ENCODE measurements at regions not wholly inside any gene's neighbourhood (a gene's known extent, or its start where the extent isn't known, plus 50 kb on each side); places are given as distances from the start of the nearest gene placed in this dataset.
"Not testable (repeated sequence)": the region's sequence is repeated elsewhere in the genome, so short reads cannot be mapped to it uniquely, and the experiment has no call there.

DNA sequence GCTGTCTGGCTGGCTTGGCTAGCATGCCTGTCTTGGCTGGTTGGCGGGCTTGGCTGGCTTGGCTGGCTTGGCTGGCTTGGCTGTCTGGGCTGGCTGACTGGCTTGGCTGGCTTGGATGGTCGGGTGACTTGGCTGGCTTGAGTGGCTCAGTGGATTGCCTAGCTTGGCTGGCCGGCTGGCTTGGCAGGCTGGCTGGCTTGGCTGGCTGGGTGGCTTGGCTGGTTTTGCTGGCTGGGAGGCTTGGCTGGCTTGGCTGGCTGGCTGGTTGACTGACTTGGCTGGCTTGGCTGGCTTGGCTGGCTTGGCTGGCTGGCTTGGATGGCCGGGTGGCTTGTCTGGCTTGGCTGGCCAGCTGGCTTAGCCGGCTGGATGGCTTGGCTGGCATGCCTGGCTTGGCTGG, 2828.4 kb downstream of the RPIA start:
- DNase-seq (ENCODE audit: low spot score); intact Hi-C loops (cut with DNase I): not testable (repeated sequence)

DNA sequence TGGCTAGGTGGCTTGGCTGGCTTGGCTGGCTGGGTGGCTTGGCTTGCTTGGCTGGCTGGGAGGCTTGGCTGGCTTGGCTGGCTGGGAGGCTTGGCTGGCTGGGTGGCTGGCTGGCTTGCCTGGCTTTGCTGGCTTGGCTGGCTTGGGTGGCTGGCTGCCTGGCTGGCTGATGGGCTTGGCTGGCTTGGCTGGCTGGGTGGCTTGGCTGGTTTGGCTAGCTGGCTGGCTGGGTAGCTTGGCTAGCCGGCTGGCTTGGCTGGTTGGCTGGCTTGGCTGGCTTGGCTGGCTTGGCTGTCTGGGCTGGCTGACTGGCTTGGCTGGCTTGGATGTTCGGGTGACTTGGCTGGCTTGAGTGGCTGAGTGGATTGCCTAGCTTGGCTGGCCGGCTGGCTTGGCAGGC, 2829.1 kb downstream of the RPIA start:
- DNase-seq (ENCODE audit: low spot score): peak; percentile 46
- intact Hi-C loops (cut with DNase I): not testable (repeated sequence)

DNA sequence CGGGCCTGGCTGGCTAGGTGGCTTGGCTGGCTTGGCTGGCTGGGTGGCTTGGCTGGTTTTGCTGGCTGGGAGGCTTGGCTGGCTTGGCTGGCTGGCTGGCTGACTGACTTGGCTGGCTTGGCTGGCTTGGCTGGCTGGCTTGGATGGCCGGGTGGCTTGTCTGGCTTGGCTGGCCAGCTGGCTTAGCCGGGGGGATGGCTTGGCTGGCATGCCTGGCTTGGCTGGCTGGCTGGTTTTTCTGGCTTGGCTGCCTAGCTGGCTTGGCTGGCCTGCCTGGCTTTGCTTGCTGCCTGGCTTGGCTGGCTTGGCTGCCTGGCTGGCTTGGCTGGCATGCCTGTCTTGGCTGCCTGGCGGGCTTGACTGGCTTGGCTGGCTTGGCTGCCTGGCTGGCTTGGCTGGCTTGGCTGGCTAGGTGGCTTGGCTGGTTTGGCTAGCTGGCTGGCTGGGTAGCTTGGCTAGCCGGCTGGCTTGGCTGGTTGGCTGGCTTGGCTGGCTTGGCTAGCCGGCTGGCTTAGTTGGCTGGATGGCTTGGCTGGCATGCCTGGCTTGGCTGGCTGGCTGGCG, 2829.6 kb downstream of the RPIA start:
- DNase-seq (ENCODE audit: low spot score); intact Hi-C loops (cut with DNase I): not testable (repeated sequence)

DNA sequence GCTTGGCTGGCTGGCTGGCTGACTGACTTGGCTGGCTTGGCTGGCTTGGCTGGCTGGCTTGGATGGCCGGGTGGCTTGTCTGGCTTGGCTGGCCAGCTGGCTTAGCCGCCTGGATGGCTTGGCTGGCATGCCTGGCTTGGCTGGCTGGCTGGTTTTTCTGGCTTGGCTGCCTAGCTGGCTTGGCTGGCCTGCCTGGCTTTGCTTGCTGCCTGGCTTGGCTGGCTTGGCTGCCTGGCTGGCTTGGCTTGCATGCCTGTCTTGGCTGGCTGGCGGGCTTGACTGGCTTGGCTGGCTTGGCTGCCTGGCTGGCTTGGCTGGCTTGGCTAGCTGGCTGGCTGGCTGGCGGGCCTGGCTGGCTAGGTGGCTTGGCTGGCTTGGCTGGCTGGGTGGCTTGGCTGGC, 2830.5 kb downstream of the RPIA start:
- DNase-seq (ENCODE audit: low spot score); intact Hi-C loops (cut with DNase I): not testable (repeated sequence)

DNA sequence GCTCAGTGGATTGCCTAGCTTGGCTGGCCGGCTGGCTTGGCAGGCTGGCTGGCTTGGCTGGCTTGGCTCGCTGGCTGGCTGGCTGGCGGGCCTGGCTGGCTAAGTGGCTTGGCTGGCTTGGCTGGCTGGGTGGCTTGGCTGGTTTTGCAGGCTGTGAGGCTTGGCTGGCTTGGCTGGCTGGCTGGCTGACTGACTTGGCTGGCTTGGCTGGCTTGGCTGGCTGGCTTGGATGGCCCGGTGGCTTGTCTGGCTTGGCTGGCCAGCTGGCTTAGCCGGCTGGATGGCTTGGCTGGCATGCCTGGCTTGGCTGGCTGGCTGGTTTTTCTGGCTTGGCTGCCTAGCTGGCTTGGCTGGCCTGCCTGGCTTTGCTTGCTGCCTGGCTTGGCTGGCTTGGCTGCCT, 2831.4 kb downstream of the RPIA start:
- DNase-seq (ENCODE audit: low spot score); intact Hi-C loops (cut with DNase I): not testable (repeated sequence)

DNA sequence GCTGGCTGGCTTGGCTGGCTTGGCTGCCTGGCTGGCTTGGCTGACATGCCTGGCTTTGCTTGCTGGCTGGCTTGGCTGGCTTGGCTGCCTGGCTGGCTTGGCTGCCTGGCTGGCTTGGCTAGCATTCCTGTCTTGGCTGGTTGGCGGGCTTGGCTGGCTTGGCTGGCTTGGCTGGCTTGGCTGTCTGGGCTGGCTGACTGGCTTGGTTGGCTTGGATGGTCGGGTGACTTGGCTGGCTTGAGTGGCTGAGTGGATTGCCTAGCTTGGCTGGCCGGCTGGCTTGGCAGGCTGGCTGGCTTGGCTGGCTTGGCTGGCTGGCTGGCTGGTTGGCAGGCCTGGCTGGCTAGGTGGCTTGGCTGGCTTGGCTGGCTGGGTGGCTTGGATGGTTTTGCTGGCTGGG, 2832.3 kb downstream of the RPIA start:
- DNase-seq (ENCODE audit: low spot score); intact Hi-C loops (cut with DNase I): not testable (repeated sequence)

DNA sequence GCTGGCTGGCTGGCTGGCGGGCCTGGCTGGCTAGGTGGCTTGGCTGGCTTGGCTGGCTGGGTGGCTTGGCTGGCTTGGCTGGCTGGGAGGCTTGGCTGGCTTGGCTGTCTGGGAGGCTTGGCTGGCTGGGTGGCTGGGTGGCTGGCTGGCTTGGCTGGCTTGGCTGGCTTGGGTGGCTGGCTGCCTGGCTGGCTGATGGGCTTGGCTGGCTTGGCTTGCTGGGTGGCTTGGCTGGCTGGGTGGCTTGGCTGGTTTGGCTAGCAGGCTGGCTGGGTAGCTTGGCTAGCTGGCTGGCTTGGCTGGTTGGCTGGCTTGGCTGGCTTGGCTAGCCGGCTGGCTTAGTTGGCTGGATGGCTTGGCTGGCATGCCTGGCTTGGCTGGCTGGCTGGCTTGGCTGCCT, 2834.1 kb downstream of the RPIA start:
- DNase-seq (ENCODE audit: low spot score); intact Hi-C loops (cut with DNase I): not testable (repeated sequence)

DNA sequence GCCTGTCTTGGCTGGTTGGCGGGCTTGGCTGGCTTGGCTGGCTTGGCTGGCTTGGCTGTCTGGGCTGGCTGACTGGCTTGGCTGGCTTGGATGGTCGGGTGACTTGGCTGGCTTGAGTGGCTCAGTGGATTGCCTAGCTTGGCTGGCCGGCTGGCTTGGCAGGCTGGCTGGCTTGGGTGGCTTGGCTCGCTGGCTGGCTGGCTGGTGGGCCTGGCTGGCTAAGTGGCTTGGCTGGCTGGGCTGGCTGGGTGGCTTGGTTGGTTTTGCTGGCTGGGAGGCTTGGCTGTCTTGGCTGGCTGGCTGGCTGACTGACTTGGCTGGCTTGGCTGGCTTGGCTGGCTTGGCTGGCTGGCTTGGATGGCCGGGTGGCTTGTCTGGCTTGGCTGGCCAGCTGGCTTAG, 2834.6 kb downstream of the RPIA start:
- intact Hi-C loops (cut with DNase I); DNase-seq (ENCODE audit: low spot score): not testable (repeated sequence)

DNA sequence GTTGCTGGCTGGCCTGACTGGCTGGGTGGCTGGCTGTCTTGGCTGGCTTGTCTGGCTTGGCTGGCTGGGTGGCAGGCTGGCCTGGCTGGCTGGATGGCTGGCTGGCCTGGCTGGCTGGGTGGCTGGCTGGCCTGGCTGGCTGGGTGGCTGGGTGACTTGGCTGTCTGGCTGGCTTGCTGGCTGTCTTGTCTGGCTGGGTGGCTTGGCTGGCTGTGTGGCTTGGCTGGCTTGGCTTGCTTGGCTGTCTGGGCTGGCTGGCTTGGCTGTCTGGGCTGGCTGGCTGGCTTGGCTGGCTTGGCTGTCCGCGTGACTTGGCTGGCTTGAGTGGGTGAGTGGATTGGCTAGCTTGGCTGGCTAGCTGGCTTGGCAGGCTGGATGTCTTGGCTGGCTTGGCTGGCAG, 2835.6 kb downstream of the RPIA start:
- peak; percentile 82 for DNase-seq (ENCODE audit: low spot score)
- intact Hi-C loops (cut with DNase I): not testable (repeated sequence)

DNA sequence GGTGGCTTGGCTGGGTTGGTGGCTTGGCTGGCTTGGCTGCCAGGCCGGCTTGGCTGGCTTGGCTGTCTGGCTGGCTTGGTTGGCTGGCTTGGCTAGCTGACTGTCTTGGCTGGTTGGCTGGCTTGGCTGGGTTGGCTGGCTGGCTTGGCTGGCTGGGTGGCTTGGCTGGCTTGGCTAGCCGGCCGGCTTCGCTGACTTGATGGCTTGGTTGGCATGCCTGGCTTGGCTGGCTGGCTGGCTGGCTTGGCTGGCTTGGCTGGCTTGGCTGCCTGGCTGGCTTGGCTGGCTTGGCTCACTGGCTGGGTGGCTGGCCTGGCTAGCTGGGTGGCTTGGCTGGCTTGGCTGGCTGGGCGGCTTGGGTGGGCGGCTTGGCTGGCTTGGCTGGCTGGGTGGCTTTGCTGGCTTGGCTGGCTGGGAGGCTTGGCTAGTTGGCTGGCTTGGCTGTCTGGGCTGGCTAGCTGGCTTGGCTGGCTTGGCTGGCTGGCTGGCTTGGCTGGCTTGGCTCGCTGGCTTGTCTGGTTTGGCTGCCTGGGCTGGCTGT, 2836.1 kb downstream of the RPIA start:
- DNase-seq (ENCODE audit: low spot score): peak; percentile 82
- intact Hi-C loops (cut with DNase I): not testable (repeated sequence)

DNA sequence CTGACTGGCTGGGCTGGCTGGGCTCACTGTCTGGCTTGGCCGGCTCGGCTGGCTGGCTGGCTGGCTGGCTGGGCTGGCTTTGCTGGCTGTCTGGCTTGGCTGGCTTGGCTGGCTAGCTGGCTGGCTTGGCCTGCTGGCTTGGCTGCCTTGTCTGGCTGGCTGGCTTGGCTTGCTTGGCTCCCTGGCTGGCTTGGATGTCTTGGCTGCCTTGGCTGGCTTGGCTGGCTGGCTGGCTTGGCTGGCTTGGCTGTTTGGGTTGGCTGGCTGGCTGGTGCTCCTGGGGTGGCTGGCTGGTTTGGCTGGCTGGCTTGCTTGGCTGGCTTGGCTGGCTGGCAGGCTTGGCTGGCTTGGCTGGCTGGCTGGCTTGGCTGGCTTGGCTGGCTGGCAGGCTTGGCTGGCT, 2836.9 kb downstream of the RPIA start:
- peak; percentile 75 for DNase-seq (ENCODE audit: low spot score)
- intact Hi-C loops (cut with DNase I): not testable (repeated sequence)

DNA sequence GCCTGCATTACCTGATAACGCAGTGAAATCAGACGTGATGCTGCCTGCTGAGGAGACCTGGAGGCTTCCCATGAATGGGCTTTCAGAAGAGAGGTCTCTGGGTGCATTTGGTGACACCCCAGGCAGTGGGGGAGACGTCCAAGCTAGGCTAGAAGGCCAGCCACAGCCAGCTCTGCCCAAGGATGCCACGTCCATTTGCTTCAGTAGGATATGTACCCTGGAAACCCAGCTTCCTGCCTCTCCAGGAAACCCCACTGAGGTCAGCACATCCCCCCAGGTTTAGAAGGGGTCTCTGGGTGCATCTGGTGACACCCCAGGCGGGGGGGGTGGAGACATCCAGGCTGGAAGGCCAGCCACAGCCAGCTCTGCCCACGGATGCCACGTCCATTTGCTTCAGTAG, 2844.6 kb downstream of the RPIA start:
- intact Hi-C loops (cut with DNase I): not testable (repeated sequence)
- DNase-seq (ENCODE audit: low spot score): peak; percentile 73

DNA sequence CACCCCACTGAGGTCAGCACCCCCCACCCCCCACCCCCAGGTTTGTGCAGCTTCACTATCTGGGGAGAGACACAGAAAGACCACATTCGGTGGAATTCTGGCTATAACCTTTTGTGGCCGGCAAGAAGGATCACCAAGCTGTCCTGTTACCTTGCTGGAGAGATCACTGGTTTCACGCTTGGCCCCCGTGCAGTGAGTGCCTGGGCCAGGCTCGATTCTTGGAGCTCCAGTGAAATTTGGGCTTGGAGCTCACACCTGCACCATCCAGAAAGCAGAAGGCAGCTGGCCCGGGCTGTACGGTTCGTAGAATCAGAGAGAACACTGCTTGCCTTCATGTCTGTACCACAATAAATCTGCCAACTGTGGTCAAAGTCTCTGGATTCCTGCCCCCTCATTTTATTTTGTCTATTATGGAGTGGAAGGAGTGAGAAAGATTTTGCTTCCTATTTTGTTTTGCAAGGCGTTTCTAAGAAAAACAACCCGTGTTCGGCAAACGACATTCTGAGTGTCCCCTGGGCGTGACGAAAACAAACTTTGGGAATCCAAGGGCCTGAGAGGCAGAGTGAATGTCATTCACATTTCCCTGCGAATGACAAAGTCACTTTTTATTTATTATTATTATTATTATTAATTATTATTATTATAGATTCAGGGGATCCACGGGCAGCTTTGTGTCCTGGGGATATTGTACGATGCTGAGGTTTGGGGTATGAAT, 2845.2 kb downstream of the RPIA start:
- intact Hi-C loops (cut with DNase I); DNase-seq (ENCODE audit: low spot score): not testable (repeated sequence)

DNA sequence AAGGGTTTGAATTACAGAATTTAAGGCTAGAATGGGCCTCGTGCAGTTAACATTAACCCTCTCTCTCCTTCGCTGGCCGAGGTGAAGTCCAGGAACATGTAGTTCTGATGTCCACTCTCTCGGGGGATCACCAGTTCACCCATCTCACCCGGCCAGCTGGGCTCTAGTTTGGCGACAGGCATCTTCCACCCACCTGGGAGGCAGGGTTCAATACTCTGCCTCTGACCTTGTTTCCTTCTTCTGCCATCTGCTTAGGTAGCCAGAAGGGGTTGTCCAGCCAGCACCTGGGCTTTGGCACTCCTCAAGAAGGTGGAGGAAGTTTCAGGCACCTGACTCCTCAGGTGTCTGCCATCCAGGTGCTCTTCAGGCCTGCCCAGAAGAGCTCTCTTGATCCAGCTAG, 2857.8 kb downstream of the RPIA start:
- intact Hi-C loops (cut with DNase I): not testable (repeated sequence)
- peak; percentile 43 for DNase-seq (ENCODE audit: low spot score)

DNA sequence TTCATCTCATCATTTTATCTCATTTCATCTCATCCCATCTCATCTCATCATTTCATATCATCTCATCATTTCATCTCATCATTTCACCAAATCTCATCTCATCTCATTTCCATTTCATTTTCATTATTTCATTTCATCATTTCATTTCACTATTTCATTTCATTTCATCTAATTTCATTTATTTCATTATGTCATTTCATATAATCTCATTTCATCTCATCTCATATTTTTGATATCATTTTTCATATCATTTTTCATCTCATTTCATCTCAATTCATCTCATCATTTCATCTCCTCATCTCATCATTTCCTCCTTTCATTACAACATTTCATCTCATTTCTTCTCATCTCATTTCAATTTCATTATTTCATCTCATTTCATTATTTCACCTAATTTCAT, 2866.8 kb downstream of the RPIA start:
- intact Hi-C loops (cut with DNase I); DNase-seq (ENCODE audit: low spot score): not testable (repeated sequence)

DNA sequence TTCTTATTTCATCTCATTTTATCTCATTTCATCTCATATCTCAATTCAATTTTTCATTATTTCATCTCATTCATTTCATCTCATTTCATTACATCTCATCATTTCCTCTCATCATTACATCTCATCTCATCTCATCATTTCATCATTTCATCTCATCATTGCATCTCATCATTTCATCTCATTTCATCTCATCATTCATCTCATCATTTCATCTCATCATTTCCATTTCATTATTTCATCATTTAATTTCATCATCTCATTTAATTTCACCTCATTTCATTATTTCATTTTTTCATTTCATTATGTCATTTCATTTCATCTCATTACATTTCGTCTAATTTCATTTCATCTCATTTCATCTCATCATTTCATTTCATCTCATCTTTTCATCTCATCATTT, 2867.8 kb downstream of the RPIA start:
- DNase-seq (ENCODE audit: low spot score); intact Hi-C loops (cut with DNase I): not testable (repeated sequence)

DNA sequence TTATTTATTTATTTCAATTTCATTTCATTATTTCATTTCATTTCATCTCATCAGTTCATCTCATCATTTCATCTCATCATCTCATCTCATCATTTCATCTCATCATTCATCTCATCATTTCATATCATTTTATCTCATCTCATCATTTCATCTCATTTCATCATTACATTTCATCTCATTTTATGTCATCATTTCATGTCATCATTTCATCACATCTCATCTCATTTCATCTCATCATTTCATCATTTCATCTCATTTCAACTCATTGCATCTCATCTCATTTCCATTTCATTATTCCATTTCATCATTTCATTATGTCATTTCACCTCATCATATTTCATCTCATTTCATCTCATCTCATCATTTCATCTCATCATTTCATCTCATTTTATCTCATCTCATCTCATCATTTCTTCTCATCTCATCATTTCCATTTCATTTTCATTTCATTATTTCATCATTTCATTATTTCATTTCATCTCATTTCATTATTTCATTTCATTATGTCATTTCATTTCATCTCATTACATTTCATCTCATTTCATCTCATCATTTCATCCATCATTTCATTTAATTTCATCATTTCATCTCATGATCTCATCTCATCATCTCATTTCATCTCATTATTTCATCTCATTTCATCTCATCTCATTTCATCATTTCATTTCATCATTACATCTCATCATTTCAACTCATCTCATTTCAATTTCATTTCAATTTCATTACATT, 2868.6 kb downstream of the RPIA start:
- intact Hi-C loops (cut with DNase I); DNase-seq (ENCODE audit: low spot score): not testable (repeated sequence)

DNA sequence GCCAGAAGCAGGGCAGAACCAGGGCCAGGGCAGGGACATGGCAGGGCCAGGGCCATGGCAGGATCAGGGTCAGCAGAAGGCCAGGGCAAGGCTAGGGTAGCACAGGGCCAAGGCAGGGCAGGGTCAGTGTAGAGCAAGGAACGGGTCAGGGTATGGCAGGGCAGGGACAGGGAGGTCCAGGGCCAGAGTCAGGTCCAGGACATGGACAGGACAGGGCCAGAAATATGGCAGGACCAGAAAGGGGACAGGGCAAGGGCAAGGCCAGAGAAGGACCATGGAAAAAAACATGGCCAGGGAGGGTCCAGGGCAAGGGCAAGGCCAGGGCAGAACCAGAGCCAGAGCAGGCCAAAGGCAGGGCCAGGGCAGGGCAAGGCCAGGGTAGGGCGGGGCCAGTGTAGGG, 2870.7 kb downstream of the RPIA start:
- DNase-seq (ENCODE audit: low spot score); intact Hi-C loops (cut with DNase I): not testable (repeated sequence)

DNA sequence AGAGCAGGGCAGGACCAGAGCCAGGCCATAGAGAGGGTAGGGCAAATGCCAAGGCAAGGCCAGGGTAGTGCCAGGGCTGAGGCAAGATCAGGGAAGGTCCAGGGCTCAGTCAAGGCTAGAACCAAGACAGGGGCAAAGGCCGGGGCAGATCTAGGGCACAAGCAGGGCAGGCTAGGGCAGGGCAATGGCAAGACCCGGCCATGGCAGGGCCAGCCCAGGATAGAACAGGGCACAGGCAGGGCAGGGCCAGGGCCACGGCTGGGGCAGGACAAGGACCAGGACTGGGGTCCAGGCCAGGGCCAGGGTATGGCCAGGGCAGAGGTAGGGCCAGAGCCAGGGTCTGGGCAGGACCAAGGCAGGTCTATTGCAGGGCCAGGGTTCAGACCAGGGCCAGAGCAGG, 2873.2 kb downstream of the RPIA start:
- intact Hi-C loops (cut with DNase I); DNase-seq (ENCODE audit: low spot score): not testable (repeated sequence)

Data from posterior vena cava (tissue), 2 donors.